Fibroblast of the aortic adventitia (primary cell): ENCODE measurements at regions not wholly inside any gene's neighbourhood (a gene's known extent, or its start where the extent isn't known, plus 50 kb on each side); places are given as distances from the start of the nearest gene placed in this dataset.

Source experiments
- DNase-seq: peaks from one replicate; pipeline ENCODE4 v3.0.0-alpha.2; 2010; ENCODE audit warnings: low read depth
- H3K4me3 ChIP-seq: 2 replicates; pipeline ENCODE4 v1.5.1; 2011; ENCODE audit warnings: low read depth, mild to moderate bottlenecking, control low read depth, low read length, moderate library complexity
- TF ChIP-seq, protein P1 (sequence below): IDR thresholded peaks from 2 replicates; pipeline ENCODE4 v1.5.1; 2011; ENCODE audit warnings: mild to moderate bottlenecking, low read length, control low read depth, inconsistent platforms; ENCODE audit not compliant: insufficient read depth

DNA sequence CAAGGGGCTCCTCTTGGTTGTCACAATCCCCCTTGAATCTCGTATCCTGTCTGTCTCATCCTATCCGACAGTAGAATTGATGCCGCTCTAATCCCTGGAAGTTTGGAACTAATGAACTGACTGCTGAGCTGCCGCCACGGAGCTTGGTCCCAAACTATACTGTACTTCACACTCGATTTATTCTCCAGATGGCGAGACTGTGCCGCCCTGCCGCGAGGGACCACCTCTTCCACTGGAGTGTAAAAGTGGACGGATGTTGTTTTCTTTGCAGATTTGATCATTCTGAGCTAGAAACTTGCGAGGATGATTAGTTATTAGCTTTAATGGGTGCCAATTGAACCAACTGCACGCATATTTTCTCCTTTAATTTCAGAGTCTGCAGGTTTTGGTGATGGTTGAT is 117.2 kb downstream of the ZIC5 start:
- H3K4me3 ChIP-seq, result no peak overlapping the region
- no peak for DNase-seq
- TF ChIP-seq, protein P1, sequence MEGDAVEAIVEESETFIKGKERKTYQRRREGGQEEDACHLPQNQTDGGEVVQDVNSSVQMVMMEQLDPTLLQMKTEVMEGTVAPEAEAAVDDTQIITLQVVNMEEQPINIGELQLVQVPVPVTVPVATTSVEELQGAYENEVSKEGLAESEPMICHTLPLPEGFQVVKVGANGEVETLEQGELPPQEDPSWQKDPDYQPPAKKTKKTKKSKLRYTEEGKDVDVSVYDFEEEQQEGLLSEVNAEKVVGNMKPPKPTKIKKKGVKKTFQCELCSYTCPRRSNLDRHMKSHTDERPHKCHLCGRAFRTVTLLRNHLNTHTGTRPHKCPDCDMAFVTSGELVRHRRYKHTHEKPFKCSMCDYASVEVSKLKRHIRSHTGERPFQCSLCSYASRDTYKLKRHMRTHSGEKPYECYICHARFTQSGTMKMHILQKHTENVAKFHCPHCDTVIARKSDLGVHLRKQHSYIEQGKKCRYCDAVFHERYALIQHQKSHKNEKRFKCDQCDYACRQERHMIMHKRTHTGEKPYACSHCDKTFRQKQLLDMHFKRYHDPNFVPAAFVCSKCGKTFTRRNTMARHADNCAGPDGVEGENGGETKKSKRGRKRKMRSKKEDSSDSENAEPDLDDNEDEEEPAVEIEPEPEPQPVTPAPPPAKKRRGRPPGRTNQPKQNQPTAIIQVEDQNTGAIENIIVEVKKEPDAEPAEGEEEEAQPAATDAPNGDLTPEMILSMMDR, result no peak

DNA sequence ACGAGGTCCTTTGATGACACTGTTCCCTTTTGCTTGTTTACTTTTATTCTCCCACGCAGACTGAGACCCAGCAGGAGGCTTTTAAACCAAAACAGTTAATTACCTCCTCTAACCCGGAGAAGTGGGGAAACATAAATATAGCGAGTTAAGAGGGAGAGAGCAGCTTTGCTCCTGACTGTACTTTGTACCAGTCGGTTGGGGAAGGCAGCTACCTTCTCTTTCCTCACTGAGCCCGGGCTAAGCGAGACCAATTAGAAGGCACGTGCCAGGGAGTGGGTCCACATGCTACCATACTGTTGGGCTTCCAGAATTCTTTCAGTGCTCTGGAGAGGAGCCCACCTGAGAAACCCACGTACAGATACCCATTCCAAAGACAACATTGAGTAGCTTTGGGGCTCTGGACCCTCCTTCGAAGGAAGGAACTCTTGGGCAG is 124.2 kb downstream of the ZIC5 start:
- no peak overlapping the region for H3K4me3 ChIP-seq
- no peak for DNase-seq
- TF ChIP-seq, protein P1, result no peak

DNA sequence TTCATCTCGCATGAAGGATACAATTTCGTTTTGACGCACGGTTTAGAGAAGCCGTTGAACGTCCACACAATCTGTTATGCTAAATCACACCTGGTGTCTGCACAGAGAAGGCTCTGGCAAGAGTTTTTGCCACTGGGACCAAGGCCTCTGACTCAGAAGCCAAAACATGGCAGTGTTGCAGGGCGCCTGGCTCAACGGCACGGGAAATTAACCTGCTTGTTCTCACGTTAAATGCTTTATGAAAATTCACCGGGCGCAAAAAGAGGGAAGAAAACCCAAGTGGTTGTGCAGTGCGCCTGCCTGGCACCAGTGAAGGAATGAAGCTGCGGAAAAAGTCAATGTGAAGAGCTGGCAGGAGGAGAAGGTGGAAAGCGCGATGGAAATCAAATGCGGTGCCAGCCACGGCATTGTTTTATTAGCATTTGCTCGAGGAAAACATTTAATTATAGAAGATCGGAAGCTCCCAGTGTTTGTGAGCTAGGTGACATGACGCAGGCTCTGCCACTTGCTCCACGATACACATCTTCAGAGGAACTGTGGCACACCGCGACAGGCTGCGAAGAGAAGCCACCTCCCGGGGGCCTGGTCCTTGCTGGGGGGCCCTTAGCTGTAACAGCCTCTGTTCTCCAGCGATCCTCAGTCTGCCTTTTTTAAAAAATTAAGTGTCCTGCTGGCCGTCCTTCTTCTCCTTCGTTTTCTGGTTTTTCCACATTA is 126.2 kb downstream of the ZIC5 start:
- no peak for DNase-seq
- TF ChIP-seq, protein P1, result no peak
- H3K4me3 ChIP-seq, result no peak overlapping the region

DNA sequence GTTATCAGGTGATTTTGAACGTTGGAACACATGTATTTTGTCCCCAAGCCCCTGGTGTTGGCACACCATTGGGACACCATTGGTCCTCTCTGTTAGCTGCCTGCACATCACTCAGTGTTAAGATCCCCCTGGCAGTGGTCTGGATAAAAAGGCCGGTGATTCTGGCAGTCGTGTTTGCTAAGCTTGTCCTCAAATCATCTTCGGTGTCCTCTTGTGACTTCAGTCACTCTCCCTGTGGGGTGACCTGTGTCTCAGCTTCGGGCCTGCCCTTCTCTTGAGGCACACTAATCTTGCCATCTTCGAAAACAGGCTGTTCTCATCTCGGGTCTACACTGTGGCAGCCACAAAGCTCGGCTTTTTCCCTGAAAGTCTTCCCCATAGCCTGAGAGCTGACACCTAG is 127.1 kb downstream of the ZIC5 start:
- TF ChIP-seq, protein P1, result no peak
- no peak for DNase-seq
- no peak overlapping the region for H3K4me3 ChIP-seq

DNA sequence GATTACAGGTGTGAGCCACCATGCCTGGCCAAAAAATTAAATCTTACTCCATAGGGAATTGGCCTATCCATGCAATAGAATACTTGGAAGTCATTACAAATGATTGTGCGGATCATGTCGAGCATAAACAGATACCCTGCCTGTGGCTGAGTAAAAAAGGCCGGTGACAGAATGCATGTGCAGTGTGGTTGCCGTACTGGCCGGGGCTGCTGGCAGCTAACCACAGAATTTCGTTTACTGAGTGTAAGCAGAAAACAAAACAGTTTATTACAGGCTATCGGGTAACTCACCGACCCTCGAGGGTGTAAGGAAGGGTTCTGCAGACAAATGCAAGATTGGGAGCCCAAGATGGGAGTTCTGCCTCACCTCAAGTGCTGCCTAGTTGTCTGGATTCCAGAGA is 127.7 kb downstream of the ZIC5 start:
- no peak for DNase-seq
- TF ChIP-seq, protein P1, result no peak
- H3K4me3 ChIP-seq, result no peak overlapping the region

DNA sequence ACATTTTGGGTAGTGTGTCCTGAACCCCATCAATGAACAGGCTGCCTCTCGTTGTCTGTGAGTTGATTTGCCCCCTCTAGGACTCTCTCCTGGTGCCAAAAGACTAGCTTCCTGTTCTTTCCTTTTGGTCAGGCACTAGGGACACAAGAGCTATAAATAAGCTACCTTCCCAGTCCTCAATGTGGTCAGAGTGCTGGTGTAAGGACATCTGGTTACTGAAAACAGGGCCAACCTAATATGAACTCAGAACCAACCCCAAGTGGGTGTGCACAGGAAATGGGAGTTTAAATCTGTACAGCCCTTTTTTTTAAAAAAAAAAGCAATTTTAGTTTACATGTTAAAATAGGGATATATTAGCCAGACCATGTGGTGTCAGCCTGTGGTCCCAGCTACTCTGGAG is 129.2 kb downstream of the ZIC5 start:
- TF ChIP-seq, protein P1, result no peak
- no peak for DNase-seq
- no peak overlapping the region for H3K4me3 ChIP-seq

DNA sequence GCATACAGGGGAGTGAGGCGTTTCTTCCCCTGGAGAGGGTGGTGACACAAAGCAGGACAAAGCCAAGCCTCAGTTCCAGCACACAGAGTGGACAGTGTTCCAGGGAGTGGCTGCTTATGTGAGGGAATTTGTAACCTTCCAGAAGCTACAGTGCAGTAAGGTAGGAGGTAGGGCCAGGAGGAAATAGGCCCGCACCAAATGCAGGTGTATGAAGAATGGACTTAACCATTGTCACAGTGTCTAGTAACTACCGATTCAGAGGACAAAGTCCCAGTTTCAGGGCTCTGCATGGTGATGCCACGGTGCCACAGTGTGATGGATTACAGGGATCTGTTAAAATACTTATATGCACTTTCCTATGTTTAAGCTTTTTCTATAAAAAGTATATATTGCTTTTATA is 135.3 kb downstream of the ZIC5 start:
- no peak for DNase-seq
- TF ChIP-seq, protein P1, result no peak

More for the DNA sequence above, 135.3 kb downstream of the ZIC5 start:
- H3K4me3 ChIP-seq, result no peak overlapping the region
